Esophagus squamous epithelium (tissue), 5 donors: ENCODE measurements at regions not wholly inside any gene's neighbourhood (a gene's known extent, or its start where the extent isn't known, plus 50 kb on each side); places are given as distances from the start of the nearest gene placed in this dataset.
"Not testable (repeated sequence)": the region's sequence is repeated elsewhere in the genome, so short reads cannot be mapped to it uniquely, and the experiment has no call there.

Experiments
- DNase-seq: peaks from one replicate; lab custom pipeline; 2025; lab: John Stamatoyannopoulos, UW
- H3K27ac ChIP-seq, 4 donors: fragments of 200-600 bp; sonication (generic); one replicate each; pipeline ENCODE4 v1.5.1; 2016 to 2019; ENCODE audit warnings: mild to moderate bottlenecking in 1 of 4
- H3K27me3 ChIP-seq, 4 donors: fragments of 200-600 bp; sonication (generic); 1 replicate in 3 of 4; 2 replicates in 1 of 4; pipeline versions ENCODE4 v1.5.1 to v1.6.0; 2017 to 2021; ENCODE audit warnings: antibody characterized with exemption in 1 of 4
- H3K36me3 ChIP-seq, 3 donors: fragments of 200-600 bp; sonication (generic); one replicate each; pipeline ENCODE4 v1.5.1; 2016 to 2019
- H3K4me1 ChIP-seq, 3 donors: fragments of 200-600 bp; sonication (generic); one replicate each; pipeline ENCODE4 v1.5.1; 2017 to 2019
- H3K4me3 ChIP-seq, 4 donors: fragments of 200-600 bp; sonication (generic); 1 replicate in 3 of 4; 2 replicates in 1 of 4; pipeline ENCODE4 v1.5.1; 2016 to 2019; ENCODE audit warnings: mild to moderate bottlenecking in 2 of 4, moderate library complexity in 1 of 4
- H3K9me3 ChIP-seq, 3 donors: fragments of 200-600 bp; sonication (generic); one replicate each; pipeline ENCODE4 v1.5.1; 2016 to 2019
- CTCF ChIP-seq, 6 experiments: fragments of 450-650 bp in 4 of 6; fragments of 200-600 bp in 2 of 6; sonication (generic) in 2 of 6; IDR thresholded peaks; one replicate each; pipeline ENCODE4 v1.5.1; 2016 to 2019; ENCODE audit warnings: antibody characterized with exemption in 6 of 6, mild to moderate bottlenecking in 4 of 6, moderate library complexity in 4 of 6
- POLR2A ChIP-seq, 4 donors: fragments of 450-650 bp; IDR thresholded peaks; one replicate each; pipeline ENCODE4 v1.6.1; 2017; ENCODE audit warnings: antibody characterized with exemption in 4 of 4, mild to moderate bottlenecking in 4 of 4, moderate library complexity in 3 of 4
- WGBS, 2 donors: methylation state at CpG; one replicate each; pipeline ENCODE4 v1.1.5; 2018; 5-methylcytosine and 5-hydroxymethylcytosine counted together
- intact Hi-C: fragments of 100-400 bp; cut with DNase I; formaldehyde crosslinking; loops from one replicate; pipeline ENCODE4 v1.15.0; 2022
- donor health status: DM: yes; HTN: yes; CAD: no.

DNA sequence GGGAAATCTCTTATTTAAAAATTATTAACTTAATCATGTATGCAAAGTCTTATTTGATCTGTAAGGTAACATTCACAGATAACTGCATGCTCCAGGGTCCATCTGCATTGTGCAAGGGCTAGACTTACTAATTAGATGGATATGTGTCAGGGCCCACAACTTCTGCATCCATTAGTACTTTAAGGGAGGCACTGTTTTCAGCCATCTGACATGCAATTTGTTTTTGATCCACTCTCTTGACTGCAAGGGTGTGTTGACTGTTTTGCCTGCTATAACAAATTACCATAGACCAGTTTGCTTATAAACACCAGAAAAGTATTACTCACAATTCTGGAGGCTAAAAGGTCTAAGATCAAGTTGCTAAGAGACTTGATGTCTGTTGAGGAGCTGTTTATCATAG, 542.1 kb upstream of the HS3ST1 start:
- no peaks in the 10 kb centered on the region for H3K9me3 ChIP-seq
- DNase-seq: no peak
- intact Hi-C loops: no loop called here
- no peak overlapping the region for H3K4me3 ChIP-seq
- TF ChIP-seq CTCF (IDR thresholded peaks at IDR 0.05): no peak
- no peak for TF ChIP-seq POLR2A (IDR thresholded peaks at IDR 0.05)
- H3K27ac ChIP-seq: no peak overlapping the region
- H3K27me3 ChIP-seq: no peaks in the 10 kb centered on the region
- no peaks in the 10 kb centered on the region for H3K36me3 ChIP-seq
- H3K4me1 ChIP-seq: no peaks in the 10 kb centered on the region

DNA sequence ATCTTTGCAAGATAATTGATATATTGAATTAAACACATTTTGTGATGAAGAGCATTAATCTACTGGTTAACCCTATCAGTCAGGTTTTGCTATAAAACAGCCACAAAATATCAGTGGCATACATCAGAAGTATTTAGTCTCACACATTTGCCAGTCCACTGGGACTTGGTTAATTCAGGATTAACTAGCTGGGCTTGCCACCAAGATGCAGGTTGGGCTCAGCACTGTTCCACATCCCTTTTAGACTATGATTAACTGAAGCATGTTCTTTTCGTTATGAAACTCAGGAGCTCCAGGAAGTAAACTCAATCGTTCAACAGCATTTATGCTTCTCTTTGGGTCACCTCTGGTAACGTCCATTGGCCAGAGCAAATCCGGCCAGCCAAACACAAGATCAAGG, 538.1 kb upstream of the HS3ST1 start:
- no peak for TF ChIP-seq CTCF (IDR thresholded peaks at IDR 0.05)
- no peak for TF ChIP-seq POLR2A (IDR thresholded peaks at IDR 0.05)
- WGBS, 2 donors: 37 to 48% methylated on average over 4 of the region's 4 CpGs

GRCh38 chr4:11954093-11954492, 525.4 kb upstream of the HS3ST1 start:
- 50 to 64% methylated on average over 2 of the region's 2 CpGs for WGBS, 2 donors
- no peaks in the 10 kb centered on the region for H3K4me1 ChIP-seq
- intact Hi-C loops: no loop called here

More for the DNA sequence above, 538.1 kb upstream of the HS3ST1 start:
- Histone ChIP-seq H3K4me1 (no peaks in the 10 kb centered on the region), H3K4me3 (no peak overlapping the region), H3K27ac (no peak overlapping the region), H3K36me3 (no peaks in the 10 kb centered on the region), H3K27me3 (no peaks in the 10 kb centered on the region), H3K9me3 (peaks cover 0 to 4% (median 0%) of the 10 kb centered on the region in 3 donors)
- DNase-seq: no peak
- intact Hi-C loops: no loop called here

DNA sequence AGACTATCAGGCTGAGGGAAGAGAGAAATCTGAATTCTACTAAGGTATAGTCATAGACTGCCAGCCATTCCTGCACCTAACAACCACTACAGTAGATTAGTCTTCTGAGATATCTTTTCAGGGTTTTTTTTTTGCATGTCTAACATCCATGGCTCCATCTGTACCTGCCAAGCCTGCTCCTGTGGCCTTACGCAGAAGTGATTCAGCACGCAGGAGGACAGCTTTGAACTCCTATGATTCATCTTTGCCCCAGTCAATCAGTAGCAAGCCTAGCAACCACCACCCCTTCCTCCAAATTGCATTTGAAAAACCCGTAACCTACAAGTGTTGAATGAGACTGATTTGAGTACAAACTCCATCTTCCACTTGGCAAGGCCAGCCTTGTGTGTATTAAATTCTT, 520.7 kb upstream of the HS3ST1 start:
- intact Hi-C loops: no loop called here
- TF ChIP-seq CTCF (IDR thresholded peaks at IDR 0.05) (no peak), POLR2A (IDR thresholded peaks at IDR 0.05) (no peak)
- 79 to 82% methylated on average over 3 of the region's 3 CpGs for WGBS, 2 donors
- Histone ChIP-seq H3K9me3 (no peaks in the 10 kb centered on the region), H3K27ac (no peak overlapping the region), H3K36me3 (no peaks in the 10 kb centered on the region), H3K4me1 (no peaks in the 10 kb centered on the region), H3K27me3 (no peaks in the 10 kb centered on the region), H3K4me3 (no peak overlapping the region)
- DNase-seq: no peak

More at GRCh38 chr4:11954093-11954492, 525.4 kb upstream of the HS3ST1 start:
- TF ChIP-seq CTCF (IDR thresholded peaks at IDR 0.05) (peak in 3 of 6 experiments; percentile 6 to 32 (median 17)), POLR2A (IDR thresholded peaks at IDR 0.05) (no peak)
- no peak for DNase-seq
- Histone ChIP-seq H3K9me3 (no peaks in the 10 kb centered on the region), H3K27me3 (no peaks in the 10 kb centered on the region), H3K4me3 (no peak overlapping the region), H3K36me3 (no peaks in the 10 kb centered on the region), H3K27ac (no peak overlapping the region)

DNA sequence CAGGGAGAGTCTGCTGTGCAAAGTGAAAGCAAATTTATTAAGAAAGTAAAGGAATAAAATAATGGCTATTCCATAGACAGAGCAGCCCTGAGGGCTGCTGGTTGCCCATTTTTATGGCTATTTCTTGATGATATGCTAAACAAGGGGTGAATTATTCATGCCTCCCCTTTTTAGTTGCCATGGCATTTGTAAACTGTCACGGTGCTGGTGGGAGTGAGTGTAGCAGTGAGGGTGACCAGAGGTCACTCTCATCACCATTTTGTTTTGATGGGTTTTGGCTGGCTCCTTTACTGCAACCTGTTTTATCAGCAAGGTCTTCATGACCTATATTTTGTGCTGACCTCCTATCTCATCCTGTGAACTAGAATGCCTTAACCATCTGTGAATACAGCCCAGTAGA, 518.9 kb upstream of the HS3ST1 start:
- H3K4me1 ChIP-seq, H3K27ac ChIP-seq, H3K9me3 ChIP-seq, H3K4me3 ChIP-seq, intact Hi-C loops, H3K36me3 ChIP-seq, H3K27me3 ChIP-seq, DNase-seq: not testable (repeated sequence)
- 40 to 50% methylated on average over 1 of the region's 1 CpG for WGBS, 2 donors

DNA sequence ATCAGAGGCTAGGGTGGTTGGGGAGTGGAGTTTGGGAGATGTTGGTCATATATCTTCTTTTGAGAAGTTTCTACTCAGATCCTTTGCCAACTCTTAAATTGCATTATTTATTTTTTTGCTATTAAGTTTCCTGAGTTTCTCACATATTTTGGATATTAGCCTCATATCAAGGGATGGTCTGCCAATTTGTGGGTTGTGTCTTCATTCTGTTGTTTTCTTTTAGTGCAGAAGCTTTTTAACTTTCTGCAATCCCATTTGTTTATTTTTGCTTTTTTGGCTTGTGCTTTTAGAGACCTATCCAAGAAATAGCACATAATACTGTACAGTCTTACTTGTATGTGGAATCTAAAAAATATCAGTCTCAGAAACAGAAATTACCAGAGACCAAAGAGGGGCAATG, 509.2 kb upstream of the HS3ST1 start:
- H3K27me3 ChIP-seq: no peaks in the 10 kb centered on the region
- no peak for DNase-seq
- H3K4me1 ChIP-seq: no peaks in the 10 kb centered on the region
- H3K4me3 ChIP-seq: no peak overlapping the region
- no peak for TF ChIP-seq CTCF (IDR thresholded peaks at IDR 0.05)
- TF ChIP-seq POLR2A (IDR thresholded peaks at IDR 0.05): no peak
- no peak overlapping the region for H3K27ac ChIP-seq
- no peaks in the 10 kb centered on the region for H3K9me3 ChIP-seq
- intact Hi-C loops: no loop called here
- no peaks in the 10 kb centered on the region for H3K36me3 ChIP-seq
